ENCODE measurements at regions not wholly inside any gene's neighbourhood (a gene's known extent, or its start where the extent isn't known, plus 50 kb on each side); places are given as distances from the start of the nearest gene placed in this dataset.

DNA sequence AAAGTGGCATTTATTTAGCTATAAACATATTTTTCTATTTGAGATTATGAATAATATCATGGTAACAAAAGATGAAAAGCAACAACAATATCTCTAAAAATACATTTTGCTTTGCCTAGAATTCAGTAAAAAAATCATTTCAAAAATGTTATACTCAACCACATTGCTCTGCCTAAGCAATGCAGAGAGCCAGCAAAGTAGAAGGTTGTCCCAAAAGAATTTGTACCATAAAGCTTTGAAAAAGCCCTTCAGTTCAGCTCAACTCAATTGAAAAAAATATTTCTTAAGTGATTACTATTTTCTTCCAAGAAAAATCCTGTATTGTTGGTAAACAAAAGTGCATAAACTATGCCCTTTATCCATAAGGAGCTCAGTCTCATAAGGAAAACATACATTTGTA is 301.2 kb upstream of the ARSJ start:
- Histone ChIP-seq H3K9ac (ENCODE audit: low read depth, low read length) (no peak overlapping the region), H3K9me3 (ENCODE audit: insufficient read depth, low read depth, low read length) (no peaks in the 10 kb centered on the region)

DNA sequence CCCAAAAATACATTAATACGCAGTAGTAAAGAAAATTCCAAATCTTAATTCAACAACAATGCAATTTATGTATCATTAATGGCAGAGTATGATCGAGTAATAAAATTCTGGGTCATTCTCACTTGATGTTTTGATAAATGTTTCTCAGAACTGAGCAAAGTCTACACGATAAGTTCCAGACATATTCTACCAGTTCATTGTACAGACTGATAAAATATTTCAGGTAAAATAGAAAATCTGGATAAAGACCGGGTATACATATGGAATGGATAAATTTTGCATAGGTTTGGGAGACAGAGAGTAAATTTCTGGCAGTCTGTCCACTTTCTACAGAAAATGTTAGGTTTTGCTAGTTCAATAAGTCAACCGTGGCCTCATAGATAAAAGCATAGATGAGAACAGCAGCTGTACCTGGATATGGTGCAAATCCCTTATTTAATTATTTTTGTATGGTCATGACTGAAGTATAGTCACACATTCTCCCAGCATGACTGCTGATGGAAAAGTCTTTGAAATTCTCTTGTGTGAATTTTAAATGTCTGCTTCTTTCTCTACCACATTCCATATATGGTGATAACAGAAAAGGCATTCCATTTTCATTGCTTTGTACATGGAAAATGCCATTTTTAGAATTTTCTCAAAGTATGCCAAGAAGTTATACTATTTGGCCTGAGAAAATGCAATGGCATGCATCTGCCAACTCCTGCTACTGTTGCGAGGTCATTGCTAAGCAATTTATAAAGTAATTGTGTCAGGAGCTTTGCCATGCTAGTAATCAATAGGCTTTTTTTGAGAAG is 301.9 kb upstream of the ARSJ start:
- Histone ChIP-seq H3K4me1 (ENCODE audit: insufficient read depth, low read length) (no peaks in the 10 kb centered on the region), H3K9ac (ENCODE audit: low read depth, low read length) (no peak overlapping the region), H3K9me3 (ENCODE audit: insufficient read depth, low read depth, low read length) (no peaks in the 10 kb centered on the region), H3K4me3 (ENCODE audit: low read length) (no peak overlapping the region), H3K27me3 (ENCODE audit: insufficient read depth, low read length) (no peaks in the 10 kb centered on the region), H3K36me3 (ENCODE audit: insufficient read depth, low read depth, low read length) (no peaks in the 10 kb centered on the region), H3K27ac (ENCODE audit: low read length) (no peak overlapping the region)

More for the DNA sequence above, 301.2 kb upstream of the ARSJ start:
- Histone ChIP-seq H3K27me3 (ENCODE audit: insufficient read depth, low read length) (no peaks in the 10 kb centered on the region), H3K4me3 (ENCODE audit: low read length) (no peak overlapping the region), H3K27ac (ENCODE audit: low read length) (no peak overlapping the region), H3K4me1 (ENCODE audit: insufficient read depth, low read length) (no peaks in the 10 kb centered on the region), H3K36me3 (ENCODE audit: insufficient read depth, low read depth, low read length) (no peaks in the 10 kb centered on the region)

DNA sequence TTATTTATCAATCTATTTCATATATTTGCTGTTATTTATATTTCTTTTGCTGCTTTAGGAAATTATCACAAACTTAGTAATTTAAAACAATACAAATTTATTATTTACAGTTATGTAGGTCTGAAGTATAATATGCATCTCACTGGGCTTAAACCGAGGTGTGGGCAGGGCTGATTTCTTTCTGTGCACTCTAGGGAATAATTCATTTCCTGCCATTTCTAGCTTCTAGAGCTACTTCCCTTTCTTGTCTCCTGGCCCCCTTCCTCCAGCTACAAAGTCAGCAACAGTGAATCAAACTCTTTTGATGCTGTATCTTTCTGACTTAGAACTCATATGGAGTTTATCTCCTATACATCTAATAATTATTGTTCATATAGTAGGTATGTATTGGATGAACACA is 303.5 kb upstream of the ARSJ start:
- Histone ChIP-seq H3K9ac (ENCODE audit: low read depth, low read length) (no peak overlapping the region), H3K9me3 (ENCODE audit: insufficient read depth, low read depth, low read length) (no peaks in the 10 kb centered on the region), H3K4me3 (ENCODE audit: low read length) (no peak overlapping the region), H3K27ac (ENCODE audit: low read length) (no peak overlapping the region), H3K36me3 (ENCODE audit: insufficient read depth, low read depth, low read length) (no peaks in the 10 kb centered on the region), H3K27me3 (ENCODE audit: insufficient read depth, low read length) (no peaks in the 10 kb centered on the region), H3K4me1 (ENCODE audit: insufficient read depth, low read length) (no peaks in the 10 kb centered on the region)

DNA sequence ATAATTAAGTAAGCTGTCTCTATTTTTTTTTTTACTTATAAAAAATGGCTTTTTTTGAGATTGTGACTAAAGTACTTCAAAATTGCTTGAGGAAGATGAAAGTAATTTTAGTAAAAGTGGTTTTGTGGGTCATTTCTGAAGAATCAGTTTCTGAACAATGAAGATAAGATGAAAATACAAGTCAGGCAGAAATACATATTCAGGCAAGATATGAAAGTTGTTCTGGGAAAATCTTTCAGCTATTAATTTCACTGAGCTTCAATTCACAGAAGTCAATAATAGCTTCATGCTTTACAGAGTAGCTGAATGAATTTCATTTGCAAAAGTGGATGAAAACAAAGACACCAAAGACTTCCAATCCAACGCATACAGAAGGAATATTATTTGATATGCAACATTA is 305.2 kb upstream of the ARSJ start:
- H3K9me3 ChIP-seq (ENCODE audit: insufficient read depth, low read depth, low read length) = no peaks in the 10 kb centered on the region
- no peaks in the 10 kb centered on the region for H3K36me3 ChIP-seq (ENCODE audit: insufficient read depth, low read depth, low read length)
- no peak overlapping the region for H3K9ac ChIP-seq (ENCODE audit: low read depth, low read length)
- no peaks in the 10 kb centered on the region for H3K27me3 ChIP-seq (ENCODE audit: insufficient read depth, low read length)
- no peaks in the 10 kb centered on the region for H3K4me1 ChIP-seq (ENCODE audit: insufficient read depth, low read length)
- no peak overlapping the region for H3K4me3 ChIP-seq (ENCODE audit: low read length)
- H3K27ac ChIP-seq (ENCODE audit: low read length) = no peak overlapping the region

DNA sequence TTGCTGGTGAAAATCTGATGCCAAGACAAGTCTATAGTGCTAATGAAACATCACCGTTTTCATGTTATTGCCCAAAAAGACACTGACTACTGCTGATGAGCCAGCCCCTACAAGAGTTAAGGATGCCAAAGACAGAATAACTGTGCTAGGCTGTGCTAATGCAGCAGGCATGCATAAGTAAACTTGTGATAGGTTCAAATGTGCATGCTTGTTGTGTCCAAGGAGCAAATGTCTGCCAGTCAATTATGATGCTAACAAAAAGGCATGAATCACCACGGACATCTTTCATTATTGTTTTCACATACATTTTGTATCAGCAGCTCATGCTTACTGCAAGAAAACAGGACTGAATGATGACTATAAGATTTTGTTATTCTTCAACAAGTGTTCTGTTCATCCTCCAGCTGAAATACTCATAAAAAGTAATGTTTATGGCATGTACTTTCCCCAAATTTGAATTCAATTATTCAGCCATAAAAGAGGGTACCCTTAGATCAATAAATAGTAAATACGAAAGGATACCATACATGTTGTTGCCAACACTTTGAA is 306.9 kb upstream of the ARSJ start:
- H3K27me3 ChIP-seq (ENCODE audit: insufficient read depth, low read length) = no peaks in the 10 kb centered on the region
- no peaks in the 10 kb centered on the region for H3K9me3 ChIP-seq (ENCODE audit: insufficient read depth, low read depth, low read length)
- no peak overlapping the region for H3K9ac ChIP-seq (ENCODE audit: low read depth, low read length)
- H3K4me1 ChIP-seq (ENCODE audit: insufficient read depth, low read length) = no peaks in the 10 kb centered on the region
- H3K27ac ChIP-seq (ENCODE audit: low read length) = no peak overlapping the region
- H3K36me3 ChIP-seq (ENCODE audit: insufficient read depth, low read depth, low read length) = no peaks in the 10 kb centered on the region
- no peak overlapping the region for H3K4me3 ChIP-seq (ENCODE audit: low read length)

DNA sequence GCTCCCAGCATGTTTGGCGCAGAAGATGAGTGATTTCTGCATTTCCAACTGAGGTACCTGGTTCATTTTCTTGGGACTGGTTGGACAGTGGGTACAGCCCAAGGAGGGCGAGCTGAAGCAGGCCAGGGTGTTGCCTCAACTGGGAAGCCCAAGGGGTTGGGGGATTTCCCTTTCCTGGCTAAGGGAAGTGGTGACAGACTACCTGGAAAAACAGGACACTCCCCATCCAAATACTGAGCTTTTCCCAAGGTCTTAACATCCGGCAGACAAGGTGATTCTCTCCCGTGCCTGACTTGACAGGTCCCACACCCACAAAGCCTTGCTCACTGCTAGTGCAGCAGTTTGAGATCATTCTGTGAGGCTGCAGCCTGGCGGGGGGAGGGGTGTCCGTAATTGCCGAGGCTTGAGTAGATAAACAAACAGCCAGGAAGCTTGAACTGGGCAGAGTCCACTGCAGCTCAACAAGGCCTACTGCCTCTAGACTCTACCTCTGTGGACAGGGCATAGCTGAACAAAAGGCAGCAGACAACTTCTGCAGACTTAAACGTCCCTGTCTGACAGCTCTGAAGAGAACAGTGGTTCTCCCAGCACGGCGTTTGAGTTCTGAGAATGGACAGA is 307.7 kb upstream of the ARSJ start:
- H3K9ac ChIP-seq (ENCODE audit: low read depth, low read length) = no peak overlapping the region
- no peak overlapping the region for H3K27ac ChIP-seq (ENCODE audit: low read length)
- no peak overlapping the region for H3K4me3 ChIP-seq (ENCODE audit: low read length)

DNA sequence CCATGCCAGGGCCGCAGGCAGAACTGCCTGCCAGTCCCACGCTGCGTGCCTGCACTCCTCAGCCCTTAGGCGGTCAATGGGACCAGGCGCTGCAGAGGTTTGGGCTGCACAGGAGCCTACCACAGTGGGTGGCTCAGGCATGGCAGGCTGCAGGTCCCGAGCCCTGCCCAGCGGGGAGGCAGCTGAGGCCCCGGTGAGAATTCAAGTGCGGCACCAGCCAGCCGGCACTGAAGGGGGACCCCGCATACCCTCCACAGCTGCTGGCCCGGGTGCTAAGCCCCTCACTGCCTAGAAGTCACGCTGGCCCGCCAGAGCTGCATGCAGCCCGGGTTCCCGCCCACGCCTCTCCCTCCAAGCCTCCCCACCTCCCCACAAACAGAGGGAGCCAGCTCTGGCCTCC is 302.5 kb upstream of the UGT8 start:
- Histone ChIP-seq H3K27me3 (ENCODE audit: insufficient read depth, low read length) (no peaks in the 10 kb centered on the region), H3K36me3 (ENCODE audit: insufficient read depth, low read depth, low read length) (no peaks in the 10 kb centered on the region), H3K4me1 (ENCODE audit: insufficient read depth, low read length) (no peaks in the 10 kb centered on the region), H3K27ac (ENCODE audit: low read length) (no peak overlapping the region), H3K9ac (ENCODE audit: low read depth, low read length) (no peak overlapping the region), H3K4me3 (ENCODE audit: low read length) (no peak overlapping the region), H3K9me3 (ENCODE audit: insufficient read depth, low read depth, low read length) (peaks cover 6% of the 10 kb centered on the region; the same call in 1 of the 2 replicates)

More for the DNA sequence above, 307.7 kb upstream of the ARSJ start:
- H3K36me3 ChIP-seq (ENCODE audit: insufficient read depth, low read depth, low read length) = no peaks in the 10 kb centered on the region
- no peaks in the 10 kb centered on the region for H3K27me3 ChIP-seq (ENCODE audit: insufficient read depth, low read length)
- H3K4me1 ChIP-seq (ENCODE audit: insufficient read depth, low read length) = no peaks in the 10 kb centered on the region
- no peaks in the 10 kb centered on the region for H3K9me3 ChIP-seq (ENCODE audit: insufficient read depth, low read depth, low read length)

DNA sequence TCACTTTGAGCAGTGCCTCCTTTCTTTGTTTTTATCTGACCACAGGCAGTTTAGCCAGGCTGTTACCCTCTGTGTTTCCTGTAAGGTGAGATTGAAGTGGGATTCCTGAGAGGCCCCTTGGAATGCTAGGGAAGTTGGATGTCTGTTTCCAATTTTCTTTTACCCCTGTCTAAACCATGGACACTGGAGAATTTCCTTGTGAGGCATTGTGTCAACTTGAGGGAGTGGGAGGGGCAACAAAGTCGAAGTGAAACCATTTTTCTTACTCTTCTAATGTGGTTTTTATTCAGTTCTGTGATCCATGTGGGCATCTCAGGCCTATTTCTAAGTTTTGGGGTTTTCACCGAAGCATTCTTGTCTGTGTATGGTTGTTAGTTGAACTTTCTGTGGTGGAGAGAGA is 296.1 kb upstream of the UGT8 start:
- H3K4me1 ChIP-seq (ENCODE audit: insufficient read depth, low read length) = no peaks in the 10 kb centered on the region
- H3K27me3 ChIP-seq (ENCODE audit: insufficient read depth, low read length) = no peaks in the 10 kb centered on the region
- no peaks in the 10 kb centered on the region for H3K9me3 ChIP-seq (ENCODE audit: insufficient read depth, low read depth, low read length)
- H3K9ac ChIP-seq (ENCODE audit: low read depth, low read length) = no peak overlapping the region
- H3K36me3 ChIP-seq (ENCODE audit: insufficient read depth, low read depth, low read length) = no peaks in the 10 kb centered on the region
- H3K27ac ChIP-seq (ENCODE audit: low read length) = no peak overlapping the region
- H3K4me3 ChIP-seq (ENCODE audit: low read length) = no peak overlapping the region

DNA sequence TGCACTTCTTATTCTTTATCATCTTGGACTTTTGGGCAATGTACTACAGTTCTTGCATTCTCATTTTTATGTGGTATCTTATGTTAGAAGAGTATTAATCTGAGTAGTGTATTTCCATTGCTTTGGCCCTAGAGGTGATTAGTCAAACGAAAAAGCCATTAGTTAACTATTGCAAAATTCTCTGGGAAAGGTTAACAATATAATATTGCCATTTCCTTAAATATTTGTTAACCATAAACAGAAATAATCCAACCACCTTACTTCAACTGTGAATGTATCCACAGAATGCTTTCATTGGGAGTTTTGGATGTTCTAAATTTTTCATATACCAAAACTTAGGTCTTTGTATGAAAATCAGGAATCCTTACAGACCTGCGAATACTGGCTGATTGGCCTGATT is 294.6 kb upstream of the UGT8 start:
- Histone ChIP-seq H3K4me1 (ENCODE audit: insufficient read depth, low read length) (no peaks in the 10 kb centered on the region), H3K4me3 (ENCODE audit: low read length) (no peak overlapping the region), H3K36me3 (ENCODE audit: insufficient read depth, low read depth, low read length) (no peaks in the 10 kb centered on the region), H3K9ac (ENCODE audit: low read depth, low read length) (no peak overlapping the region), H3K27ac (ENCODE audit: low read length) (no peak overlapping the region), H3K27me3 (ENCODE audit: insufficient read depth, low read length) (no peaks in the 10 kb centered on the region), H3K9me3 (ENCODE audit: insufficient read depth, low read depth, low read length) (no peaks in the 10 kb centered on the region)

DNA sequence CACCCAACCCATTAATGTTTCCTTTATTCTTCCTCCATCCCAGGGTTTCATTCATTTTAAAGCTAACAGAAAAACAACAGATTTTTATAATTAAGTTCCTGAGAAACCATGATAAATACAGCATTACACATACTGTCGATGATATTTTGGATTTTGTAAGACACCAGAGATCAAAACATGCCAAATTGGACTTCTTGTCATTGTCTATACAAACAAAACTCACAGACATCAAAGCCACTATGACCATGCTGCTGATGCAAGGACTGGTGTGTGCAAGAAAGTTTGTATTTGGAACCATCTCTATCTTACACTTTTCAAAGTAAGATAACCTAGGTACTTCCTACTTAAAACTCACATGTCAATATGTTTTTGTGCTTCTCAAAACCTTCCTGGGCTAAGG is 294.0 kb upstream of the UGT8 start:
- Histone ChIP-seq H3K36me3 (ENCODE audit: insufficient read depth, low read depth, low read length) (no peaks in the 10 kb centered on the region), H3K9me3 (ENCODE audit: insufficient read depth, low read depth, low read length) (no peaks in the 10 kb centered on the region), H3K9ac (ENCODE audit: low read depth, low read length) (no peak overlapping the region), H3K27ac (ENCODE audit: low read length) (no peak overlapping the region), H3K27me3 (ENCODE audit: insufficient read depth, low read length) (no peaks in the 10 kb centered on the region), H3K4me1 (ENCODE audit: insufficient read depth, low read length) (no peaks in the 10 kb centered on the region), H3K4me3 (ENCODE audit: low read length) (no peak overlapping the region)

DNA sequence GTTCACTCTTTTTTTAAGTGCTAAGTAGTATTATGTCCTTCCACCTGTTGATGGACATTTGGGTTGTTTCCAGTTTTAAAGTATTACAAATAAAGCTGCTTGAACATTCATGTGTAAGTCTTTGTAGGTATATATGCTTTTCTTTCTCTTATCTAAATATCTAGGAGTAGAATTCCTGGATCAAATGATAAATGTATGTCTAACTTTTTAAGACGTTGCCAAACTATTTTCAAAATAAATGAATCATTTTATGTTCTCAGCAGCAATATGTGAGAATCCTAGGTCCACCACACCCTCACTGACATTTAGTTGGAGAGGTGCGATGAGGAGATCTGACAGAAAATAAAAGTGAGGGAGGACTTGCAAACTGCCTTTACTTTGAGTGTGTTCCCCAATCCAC is 291.7 kb upstream of the UGT8 start:
- H3K9ac ChIP-seq (ENCODE audit: low read depth, low read length) = no peak overlapping the region
- H3K36me3 ChIP-seq (ENCODE audit: insufficient read depth, low read depth, low read length) = no peaks in the 10 kb centered on the region
- 0 out of 2 replicates have a peak, but pooled peaks cover 7% of the 10 kb centered on the region for H3K27me3 ChIP-seq (ENCODE audit: insufficient read depth, low read length)
- no peaks in the 10 kb centered on the region for H3K9me3 ChIP-seq (ENCODE audit: insufficient read depth, low read depth, low read length)
- no peak overlapping the region for H3K4me3 ChIP-seq (ENCODE audit: low read length)
- 0 out of 2 replicates have a peak, but pooled peaks cover 2% of the 10 kb centered on the region for H3K4me1 ChIP-seq (ENCODE audit: insufficient read depth, low read length)
- H3K27ac ChIP-seq (ENCODE audit: low read length) = no peak overlapping the region

Measured in iPS-20b (cell line).